B cell (primary cell): ENCODE measurements at regions not wholly inside any gene's neighbourhood (a gene's known extent, or its start where the extent isn't known, plus 50 kb on each side); places are given as distances from the start of the nearest gene placed in this dataset.

Source experiments
- ATAC-seq: fragments of 200-7000 bp; cut with Tn5 transposase; one replicate; pipeline ENCODE4 v1.10.0; 2021; ENCODE audit warnings: low read depth, mild to moderate bottlenecking, moderate number of reproducible peaks, moderate library complexity
- CTCF ChIA-PET: fragments of 350-600 bp; sonication (Branson Sonifier 250); formaldehyde crosslinking; loops from one replicate; lab custom pipeline; 2021; ENCODE audit warnings: antibody characterized with exemption, inconsistent platforms; lab: Charles Lee
- POLR2A ChIA-PET: fragments of 350-600 bp; sonication (Branson Sonifier 250); formaldehyde crosslinking; loops from one replicate; lab custom pipeline; 2021; ENCODE audit warnings: antibody characterized with exemption; lab: Charles Lee
- DNase-seq: peaks from one replicate; pipeline ENCODE4 v3.0.0; 2013
- H2AFZ ChIP-seq: 2 replicates; pipeline ENCODE4 v1.6.1; 2012; ENCODE audit warnings: mild to moderate bottlenecking, low read depth, low read length; ENCODE audit not compliant: insufficient read depth, poor library complexity, severe bottlenecking
- H3K27ac ChIP-seq, 2 donors: 1 replicate in 1 of 2; 2 replicates in 1 of 2; pipeline ENCODE4 v1.5.1; 2012 to 2013; ENCODE audit warnings: low read length in 2 of 2, mild to moderate bottlenecking in 2 of 2, moderate library complexity in 1 of 2
- H3K27me3 ChIP-seq, 4 experiments: fragments of 200-600 bp in 1 of 4; sonication (generic) in 1 of 4; replicated peaks in 1 of 4; 1 replicate in 2 of 4; 2 replicates in 2 of 4; pipeline versions ENCODE4 v1.6.1 to v1.7.0; 2013 to 2016; ENCODE audit warnings: low read length in 3 of 4, mild to moderate bottlenecking in 2 of 4, mixed read lengths in 1 of 4, moderate library complexity in 1 of 4; ENCODE audit not compliant: insufficient read depth in 4 of 4, control insufficient read depth in 3 of 4; ENCODE audit errors: control extremely low read depth in 1 of 4
- H3K36me3 ChIP-seq, 2 experiments: replicated peaks in 1 of 2; 1 replicate in 1 of 2; 2 replicates in 1 of 2; pipeline versions ENCODE4 v1.6.1 to v1.7.1; 2013; ENCODE audit warnings: low read length in 1 of 2; ENCODE audit not compliant: insufficient read depth in 2 of 2, control insufficient read depth in 1 of 2; ENCODE audit errors: control extremely low read depth in 1 of 2, extremely low read depth in 1 of 2
- H3K4me1 ChIP-seq, 2 donors: fragments of 200-600 bp in 1 of 2; sonication (generic) in 1 of 2; 1 replicate in 1 of 2; 2 replicates in 1 of 2; pipeline versions ENCODE4 v1.5.1 to v1.6.1; 2013 to 2017; ENCODE audit warnings: low read length in 2 of 2; ENCODE audit not compliant: control insufficient read depth in 2 of 2, insufficient read depth in 2 of 2
- H3K4me2 ChIP-seq: replicated peaks from 2 replicates; pipeline ENCODE3; 2012; ENCODE audit warnings: mild to moderate bottlenecking, low read depth, low read length; ENCODE audit not compliant: poor library complexity, severe bottlenecking
- H3K4me3 ChIP-seq, 5 experiments: fragments of 200-600 bp in 1 of 5; sonication (generic) in 1 of 5; 1 replicate in 3 of 5; 2 replicates in 2 of 5; pipeline versions ENCODE4 v1.5.1 to v1.7.0; 2011 to 2016; ENCODE audit warnings: low read length in 4 of 5, mild to moderate bottlenecking in 4 of 5, low read depth in 2 of 5, control low read depth in 1 of 5, moderate library complexity in 1 of 5; ENCODE audit not compliant: insufficient read depth in 1 of 5; ENCODE audit errors: control extremely low read depth in 1 of 5, extremely low read depth in 1 of 5
- H3K79me2 ChIP-seq: fragments of 200-600 bp; sonication (generic); one replicate; pipeline ENCODE4 v1.6.0; 2016; ENCODE audit warnings: low read length; ENCODE audit not compliant: control insufficient read depth, insufficient read depth
- H3K9ac ChIP-seq: fragments of 200-600 bp; sonication (generic); 2 replicates; pipeline ENCODE4 v1.6.1; 2017; ENCODE audit warnings: mild to moderate bottlenecking, low read length, moderate library complexity
- H3K9me3 ChIP-seq, 3 donors: one replicate each; pipeline versions ENCODE4 v1.6.1 to v1.7.1; 2013; ENCODE audit warnings: low read length in 2 of 3; ENCODE audit not compliant: control insufficient read depth in 2 of 3, insufficient read depth in 1 of 3; ENCODE audit errors: control extremely low read depth in 1 of 3
- H4K20me1 ChIP-seq: 2 replicates; pipeline ENCODE4 v1.6.0; 2012; ENCODE audit warnings: mild to moderate bottlenecking, low read length; ENCODE audit not compliant: insufficient read depth, control insufficient read depth, poor library complexity, severe bottlenecking
- H3K27ac Mint-ChIP-seq: one replicate; pipeline ENCODE4 v1.8.0; 2021; ENCODE audit warnings: mixed read lengths
- H3K27me3 Mint-ChIP-seq: one replicate; pipeline ENCODE4 v1.8.0; 2021; ENCODE audit warnings: mixed read lengths
- H3K4me1 Mint-ChIP-seq: one replicate; pipeline ENCODE4 v1.8.0; 2021; ENCODE audit warnings: mixed read lengths
- H3K4me3 Mint-ChIP-seq: one replicate; pipeline ENCODE4 v1.8.0; 2021; ENCODE audit warnings: mixed read lengths
- H3K9me3 Mint-ChIP-seq: one replicate; pipeline ENCODE4 v1.8.0; 2022; ENCODE audit warnings: mixed read lengths; ENCODE audit not compliant: insufficient read depth
- CTCF ChIP-seq: fragments of 200-600 bp; IDR thresholded peaks from one replicate; pipeline ENCODE4 v1.8.0; 2022; ENCODE audit warnings: antibody characterized with exemption, mild to moderate bottlenecking
- EZH2 ChIP-seq: IDR thresholded peaks from 2 replicates; pipeline ENCODE4 v1.6.1; 2012; ENCODE audit warnings: borderline replicate concordance, low read depth, mild to moderate bottlenecking, moderate library complexity, low read length; ENCODE audit not compliant: insufficient read depth, poor library complexity, severe bottlenecking
- WGBS: methylation state at CpG from one replicate; pipeline ENCODE4 v1.1.5; 2013; ENCODE audit warnings: missing lambda C conversion rate; ENCODE audit not compliant: insufficient coverage; 5-methylcytosine and 5-hydroxymethylcytosine counted together
- intact Hi-C: fragments of 100-400 bp; cut with micrococcal nuclease; formaldehyde crosslinking; loops from one replicate; pipeline ENCODE4 v1.10.0; 2022

GRCh38 chr13:80250213-80250810 is 90.6 kb downstream of the SPRY2 start:
- no peak overlapping the region for H3K4me2 ChIP-seq
- H3K9ac ChIP-seq: no peak overlapping the region
- no peak for ATAC-seq

More at GRCh38 chr13:80250213-80250810, 90.6 kb downstream of the SPRY2 start:
- Histone ChIP-seq H3K4me1 (no peaks in the 10 kb centered on the region), H2AFZ (no peak overlapping the region), H3K36me3 (no peaks in the 10 kb centered on the region), H3K27me3 (no peaks in the 10 kb centered on the region), H3K27ac (no peak overlapping the region), H3K9me3 (no peaks in the 10 kb centered on the region), H3K79me2 (no peaks in the 10 kb centered on the region), H4K20me1 (no peaks in the 10 kb centered on the region), H3K4me3 (no peak overlapping the region)
- DNase-seq: no peak
- intact Hi-C loops: no loop called here
- Mint-ChIP-seq H3K27me3 (no peaks in the 10 kb centered on the region), H3K4me3 (no peak overlapping the region), H3K9me3 (no peaks in the 10 kb centered on the region), H3K27ac (no peak overlapping the region), H3K4me1 (no peaks in the 10 kb centered on the region)
- ChIA-PET CTCF (no interaction called here), POLR2A (no interaction called here)
- TF ChIP-seq EZH2 (no peak), CTCF (no peak)
- WGBS: 100% methylated on average over 2 of the region's 7 CpGs
